H1 (cell line): ENCODE measurements at regions not wholly inside any gene's neighbourhood (a gene's known extent, or its start where the extent isn't known, plus 50 kb on each side); places are given as distances from the start of the nearest gene placed in this dataset.

ENCODE experiments used
- CTCF ChIA-PET: fragments of 300-600 bp; sonication (Branson Sonifier 250); formaldehyde crosslinking; loops from one replicate; lab custom pipeline; 2021; ENCODE audit not compliant: partially characterized antibody; lab: Charles Lee
- POLR2A ChIA-PET: fragments of 300-600 bp; sonication (Branson Sonifier 250); formaldehyde crosslinking; loops from one replicate; lab custom pipeline; 2021; ENCODE audit warnings: inconsistent platforms; ENCODE audit not compliant: partially characterized antibody; lab: Charles Lee
- DNase-seq, 2 experiments: peaks; one replicate each; pipeline versions ENCODE4 v3.0.0 to v3.0.0-alpha.2; 2010 to 2022; ENCODE audit warnings: low spot score in 2 of 2, low read depth in 1 of 2, mixed read lengths in 1 of 2
- FAIRE-seq: peaks from 2 replicates; lab custom pipeline; 2011; peaks lifted over from hg19 to GRCh38; lab: Jason Lieb, UNC
- H2AFZ ChIP-seq: 2 replicates; pipeline ENCODE4 v1.8.1; 2012; ENCODE audit warnings: low read length, inconsistent platforms
- H2AK5ac ChIP-seq: 2 replicates; pipeline ENCODE4 v1.6.1; 2013; ENCODE audit warnings: low read depth, low read length
- H2BK120ac ChIP-seq: replicated peaks from 2 replicates; pipeline ENCODE3; 2013; ENCODE audit warnings: low read depth, low read length, inconsistent platforms
- H2BK12ac ChIP-seq: 2 replicates; pipeline ENCODE4 v1.6.1; 2013; ENCODE audit warnings: low read depth, low read length
- H2BK15ac ChIP-seq: 2 replicates; pipeline ENCODE4 v1.6.1; 2013; ENCODE audit warnings: low read length
- H2BK20ac ChIP-seq: 2 replicates; pipeline ENCODE4 v1.6.1; 2013; ENCODE audit warnings: low read length
- H2BK5ac ChIP-seq: 2 replicates; pipeline ENCODE4 v1.6.1; 2013; ENCODE audit warnings: low read depth, low read length
- H3K14ac ChIP-seq: 2 replicates; pipeline ENCODE4 v1.6.1; 2013; ENCODE audit warnings: inconsistent platforms; ENCODE audit not compliant: insufficient read length
- H3K18ac ChIP-seq: 2 replicates; pipeline ENCODE4 v1.6.1; 2013; ENCODE audit warnings: low read length; ENCODE audit errors: extremely low read depth
- H3K23ac ChIP-seq: 2 replicates; pipeline ENCODE4 v1.6.1; 2013; ENCODE audit warnings: inconsistent platforms; ENCODE audit not compliant: insufficient read length
- H3K23me2 ChIP-seq: 2 replicates; pipeline ENCODE4 v1.6.1; 2013; ENCODE audit warnings: low read depth, low read length
- H3K27ac ChIP-seq: 2 replicates; pipeline ENCODE4 v1.6.1; 2011; ENCODE audit warnings: low read depth, low read length, inconsistent platforms
- H3K27me3 ChIP-seq, 4 experiments: replicated peaks in 1 of 4; 1 replicate in 1 of 4; 2 replicates in 3 of 4; pipeline versions ENCODE4 v1.6.1 to v1.8.1; 2011 to 2013; ENCODE audit warnings: low read length in 3 of 4, mild to moderate bottlenecking in 3 of 4, inconsistent platforms in 2 of 4, mixed read lengths in 2 of 4, moderate library complexity in 1 of 4; ENCODE audit not compliant: control insufficient read depth in 3 of 4, insufficient read depth in 3 of 4; ENCODE audit errors: extremely low read depth in 1 of 4
- H3K36me3 ChIP-seq, 4 experiments: 2 replicates each; pipeline versions ENCODE4 v1.6.1 to v1.8.1; 2011 to 2013; ENCODE audit warnings: mild to moderate bottlenecking in 4 of 4, low read length in 3 of 4, moderate library complexity in 2 of 4, control low read depth in 1 of 4, inconsistent platforms in 1 of 4; ENCODE audit not compliant: insufficient read depth in 4 of 4, control insufficient read depth in 2 of 4
- H3K4ac ChIP-seq: replicated peaks from 2 replicates; pipeline ENCODE3; 2013; ENCODE audit warnings: low read length, low read depth, mixed read lengths, inconsistent platforms; ENCODE audit not compliant: insufficient read length
- H3K4me1 ChIP-seq, 4 experiments: replicated peaks in 1 of 4; 1 replicate in 1 of 4; 2 replicates in 3 of 4; pipeline versions ENCODE4 v1.6.1 to v1.8.1; 2011 to 2013; ENCODE audit warnings: low read length in 3 of 4, inconsistent platforms in 2 of 4, mixed read lengths in 1 of 4; ENCODE audit not compliant: insufficient read depth in 4 of 4, control insufficient read depth in 3 of 4
- H3K4me2 ChIP-seq, 2 experiments: 2 replicates each; pipeline versions ENCODE4 v1.6.1 to v1.8.1; 2011 to 2013; ENCODE audit warnings: low read depth in 2 of 2, low read length in 2 of 2, control low read depth in 1 of 2, inconsistent platforms in 1 of 2, mild to moderate bottlenecking in 1 of 2; ENCODE audit not compliant: insufficient read depth in 1 of 2
- H3K4me3 ChIP-seq, 4 experiments: fragments of 200-600, 300-600 bp in 1 of 4; sonication (generic), shearing (Covaris generic), sonication (Bioruptor Twin) in 1 of 4; 2 replicates each; pipeline versions ENCODE4 v1.5.1 to v1.8.1; 2011 to 2016; ENCODE audit warnings: low read length in 4 of 4, low read depth in 3 of 4, control low read depth in 2 of 4, inconsistent platforms in 2 of 4, mild to moderate bottlenecking in 2 of 4, mixed read lengths in 1 of 4, moderate library complexity in 1 of 4; ENCODE audit not compliant: insufficient read depth in 2 of 4; ENCODE audit errors: extremely low read depth in 1 of 4
- H3K56ac ChIP-seq: replicated peaks from 2 replicates; pipeline ENCODE3; 2013; ENCODE audit warnings: low read depth, mild to moderate bottlenecking, mixed read lengths, low read length, inconsistent platforms; ENCODE audit not compliant: insufficient read length
- H3K79me1 ChIP-seq: 2 replicates; pipeline ENCODE4 v1.6.1; 2013; ENCODE audit warnings: low read depth, low read length, control low read depth
- H3K79me2 ChIP-seq, 2 experiments: 2 replicates each; pipeline versions ENCODE4 v1.6.1 to v1.8.1; 2012 to 2013; ENCODE audit warnings: low read length in 2 of 2, mild to moderate bottlenecking in 2 of 2, inconsistent platforms in 1 of 2; ENCODE audit not compliant: insufficient read depth in 2 of 2, control insufficient read depth in 1 of 2
- H3K9ac ChIP-seq, 4 experiments: replicated peaks in 1 of 4; 1 replicate in 1 of 4; 2 replicates in 3 of 4; pipeline versions ENCODE4 v1.6.1 to v1.8.1; 2011 to 2013; ENCODE audit warnings: low read depth in 3 of 4, low read length in 3 of 4, control low read depth in 2 of 4, mild to moderate bottlenecking in 2 of 4, moderate library complexity in 2 of 4, inconsistent platforms in 1 of 4; ENCODE audit errors: extremely low read depth in 1 of 4
- H3K9me3 ChIP-seq, 2 experiments: 2 replicates each; pipeline versions ENCODE4 v1.6.1 to v1.8.1; 2012 to 2013; ENCODE audit warnings: mild to moderate bottlenecking in 2 of 2, moderate library complexity in 2 of 2, control low read depth in 1 of 2, inconsistent platforms in 1 of 2, low read depth in 1 of 2, low read length in 1 of 2, mixed read lengths in 1 of 2; ENCODE audit not compliant: insufficient read depth in 2 of 2
- H4K20me1 ChIP-seq, 2 experiments: replicated peaks in 1 of 2; 2 replicates each; pipeline versions ENCODE3 to v1.8.1; 2011 to 2013; ENCODE audit warnings: inconsistent platforms in 2 of 2, low read length in 2 of 2, mild to moderate bottlenecking in 1 of 2; ENCODE audit not compliant: insufficient read depth in 2 of 2, control insufficient read depth in 1 of 2
- H4K5ac ChIP-seq: 2 replicates; pipeline ENCODE4 v1.6.1; 2013; ENCODE audit warnings: low read length, low read depth, mixed read lengths, inconsistent platforms; ENCODE audit not compliant: insufficient read length
- H4K8ac ChIP-seq: 2 replicates; pipeline ENCODE4 v1.8.0; 2013; ENCODE audit warnings: mild to moderate bottlenecking, moderate library complexity, low read length, inconsistent platforms; ENCODE audit not compliant: insufficient read depth; ENCODE audit errors: extremely low read depth
- H4K91ac ChIP-seq: replicated peaks from 2 replicates; pipeline ENCODE3; 2013; ENCODE audit warnings: low read length, mixed read lengths, inconsistent platforms; ENCODE audit not compliant: insufficient read length
- CHD1 ChIP-seq: IDR thresholded peaks from 2 replicates; pipeline ENCODE4 v1.6.1; 2012; ENCODE audit warnings: low read depth, low read length, improper control_type of control experiment
- FOSL1 ChIP-seq: IDR thresholded peaks from 2 replicates; pipeline ENCODE4 v1.6.1; 2011; ENCODE audit warnings: mild to moderate bottlenecking, low read depth, low read length, moderate library complexity; ENCODE audit not compliant: insufficient read depth
- KDM4A ChIP-seq: IDR thresholded peaks from one replicate; pipeline ENCODE4 v1.7.1; 2012; ENCODE audit warnings: low read depth, mild to moderate bottlenecking, moderate library complexity, low read length, inconsistent platforms; ENCODE audit not compliant: severe bottlenecking
- PHF8 ChIP-seq: fragments of 200-600 bp; sonication (generic); conservative IDR thresholded peaks from 2 replicates; pipeline ENCODE4 v1.7.1; 2012; ENCODE audit warnings: low read depth, mild to moderate bottlenecking, inconsistent platforms, low read length, moderate library complexity
- RAD21 ChIP-seq, 2 experiments: IDR thresholded peaks in 1 of 2; conservative IDR thresholded peaks in 1 of 2; 2 replicates each; pipeline ENCODE4 v1.6.1; 2011; ENCODE audit warnings: low read depth in 2 of 2, low read length in 2 of 2, improper control_type of control experiment in 1 of 2, inconsistent platforms in 1 of 2, mild to moderate bottlenecking in 1 of 2, moderate library complexity in 1 of 2
- SP1 ChIP-seq: IDR thresholded peaks from 2 replicates; pipeline ENCODE4 v1.6.1; 2011; ENCODE audit warnings: low read depth, low read length
- SP4 ChIP-seq: IDR thresholded peaks from 2 replicates; pipeline ENCODE4 v1.6.1; 2012; ENCODE audit warnings: low read length, inconsistent platforms
- TCF12 ChIP-seq: IDR thresholded peaks from 2 replicates; pipeline ENCODE4 v1.6.1; 2011; ENCODE audit warnings: low read depth, mild to moderate bottlenecking, low read length
- YY1 ChIP-seq: IDR thresholded peaks from 2 replicates; pipeline ENCODE4 v1.6.1; 2011; ENCODE audit warnings: low read depth, mild to moderate bottlenecking, low read length
- WGBS, 2 experiments: shearing (Covaris generic) in 1 of 2; methylation state at CpG; one replicate each; pipeline versions ENCODE4 v1.1.6 to v1.1.7; 2013 to 2015; ENCODE audit warnings: low lambda C conversion rate in 2 of 2, mixed read lengths in 2 of 2, inconsistent platforms in 1 of 2, low coverage in 1 of 2, missing lambda C conversion rate in 1 of 2; ENCODE audit not compliant: insufficient replicate concordance in 2 of 2, insufficient coverage in 1 of 2, insufficient read length in 1 of 2; ENCODE audit errors: extremely low coverage in 1 of 2, missing lambda C conversion rate in 1 of 2; 5-methylcytosine and 5-hydroxymethylcytosine counted together
- TF ChIP-seq, protein P1 (sequence below): IDR thresholded peaks from 2 replicates; pipeline ENCODE4 v1.6.1; 2012; ENCODE audit warnings: low read length, inconsistent platforms

DNA sequence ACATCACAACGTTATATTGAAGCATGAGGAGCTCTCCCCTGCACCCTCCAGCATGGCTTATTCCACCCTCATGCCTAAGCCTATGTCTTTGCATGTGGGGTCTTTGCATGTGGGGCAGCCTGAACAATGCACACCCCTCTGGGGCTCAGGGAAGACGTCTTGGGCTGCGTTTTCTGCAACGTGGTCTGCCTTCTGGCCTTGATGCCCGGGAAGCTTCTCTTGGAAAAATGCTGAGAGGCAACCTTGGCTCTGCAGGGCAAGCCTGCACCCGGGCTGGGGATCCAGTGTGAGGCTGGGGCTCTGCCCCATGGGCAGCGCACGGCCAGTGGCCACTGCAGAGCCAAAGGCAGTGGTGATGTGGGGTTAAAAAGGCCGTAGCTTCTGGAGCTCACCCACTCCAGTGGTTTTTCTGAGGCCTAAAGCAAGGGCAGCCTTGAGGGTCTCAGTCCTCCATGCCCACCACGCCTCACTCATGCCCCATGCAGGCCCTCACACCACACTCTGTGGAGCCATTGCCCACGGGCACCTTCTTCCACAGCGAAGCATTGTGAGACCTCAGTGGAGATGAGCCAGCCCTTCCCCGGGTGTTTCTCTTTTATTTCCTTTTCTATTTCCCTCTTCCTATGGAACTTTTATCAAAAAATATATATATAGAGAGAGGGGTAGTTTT lies 112.2 kb downstream of the MRPL36 start:
- POLR2A ChIA-PET = interaction anchor here (1.4 kb wide), 1 partner anchor 15 kb away, joined by 3 read pairs; no protein-coding TSS in a partner anchor

More for the DNA sequence above, 112.2 kb downstream of the MRPL36 start:
- no peak overlapping the region; the same call in 1 of the 2 replicates for H4K8ac ChIP-seq
- no peaks in the 10 kb centered on the region for H3K79me1 ChIP-seq
- FAIRE-seq (no peak), DNase-seq (peak in 1 of 2 experiments; percentile 24)
- no peak overlapping the region for H4K5ac ChIP-seq
- H3K56ac ChIP-seq = no peak overlapping the region
- no peaks in the 10 kb centered on the region for H3K27me3 ChIP-seq
- no peaks in the 10 kb centered on the region for H3K36me3 ChIP-seq
- H3K9ac ChIP-seq = no peak overlapping the region
- no peak overlapping the region for H2AK5ac ChIP-seq
- H2BK5ac ChIP-seq = no peak overlapping the region
- H3K79me2 ChIP-seq = no peaks in the 10 kb centered on the region
- H3K23me2 ChIP-seq = peaks cover 2% of the 10 kb centered on the region
- H3K14ac ChIP-seq = no peak overlapping the region
- 78% methylated on average over 13 of the region's 13 CpGs; no CpG with 5 or more reads in 1 of the 2 experiments for WGBS, 2 experiments
- no peaks in the 10 kb centered on the region for H3K4me1 ChIP-seq
- H3K4me2 ChIP-seq = no peak overlapping the region
- H2BK120ac ChIP-seq = no peak overlapping the region
- H3K9me3 ChIP-seq = no peaks in the 10 kb centered on the region
- TF ChIP-seq CHD1 (no peak), YY1 (no peak), PHF8 (no peak), FOSL1 (no peak), RAD21 (IDR thresholded peaks at IDR 0.05 in 1 of 2, conservative IDR thresholded peaks at IDR 0.05 in 1 of 2; ENCODE audit: low read depth in 2 of 2, low read length in 2 of 2) (no peak), TCF12 (no peak), SP1 (no peak), KDM4A (no peak), SP4 (no peak)
- TF ChIP-seq, protein P1, sequence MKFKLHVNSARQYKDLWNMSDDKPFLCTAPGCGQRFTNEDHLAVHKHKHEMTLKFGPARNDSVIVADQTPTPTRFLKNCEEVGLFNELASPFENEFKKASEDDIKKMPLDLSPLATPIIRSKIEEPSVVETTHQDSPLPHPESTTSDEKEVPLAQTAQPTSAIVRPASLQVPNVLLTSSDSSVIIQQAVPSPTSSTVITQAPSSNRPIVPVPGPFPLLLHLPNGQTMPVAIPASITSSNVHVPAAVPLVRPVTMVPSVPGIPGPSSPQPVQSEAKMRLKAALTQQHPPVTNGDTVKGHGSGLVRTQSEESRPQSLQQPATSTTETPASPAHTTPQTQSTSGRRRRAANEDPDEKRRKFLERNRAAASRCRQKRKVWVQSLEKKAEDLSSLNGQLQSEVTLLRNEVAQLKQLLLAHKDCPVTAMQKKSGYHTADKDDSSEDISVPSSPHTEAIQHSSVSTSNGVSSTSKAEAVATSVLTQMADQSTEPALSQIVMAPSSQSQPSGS = no peak
- H3K4me3 ChIP-seq = no peak overlapping the region
- no peak overlapping the region for H2AFZ ChIP-seq
- H2BK20ac ChIP-seq = no peak overlapping the region
- H2BK15ac ChIP-seq = no peak overlapping the region
- H2BK12ac ChIP-seq = no peak overlapping the region
- no peak overlapping the region for H3K27ac ChIP-seq
- no peak overlapping the region for H3K23ac ChIP-seq
- H4K91ac ChIP-seq = no peak overlapping the region
- CTCF ChIA-PET = interaction anchor here (0.9 to 1.9 kb wide), 2 partner anchors 17 to 19 kb away, joined by 3 to 10 read pairs; no protein-coding TSS in a partner anchor
- no peak overlapping the region for H3K18ac ChIP-seq
- H3K4ac ChIP-seq = no peak overlapping the region
- H4K20me1 ChIP-seq = peaks cover 0 to 2% of the 10 kb centered on the region in 2 experiments
